DND-41 (cell line): ENCODE measurements at regions not wholly inside any gene's neighbourhood (a gene's known extent, or its start where the extent isn't known, plus 50 kb on each side); places are given as distances from the start of the nearest gene placed in this dataset.
A peak's percentile ranks its signal among the peaks of the same experiment; 100 is the strongest.
"Not testable (repeated sequence)": the region's sequence is repeated elsewhere in the genome, so short reads cannot be mapped to it uniquely, and the experiment has no call there.

ENCODE experiments used
- ATAC-seq: fragments of 200-7000 bp; cut with Tn5 transposase; 3 replicates; pipeline ENCODE4 v1.9.1; 2021; ENCODE audit warnings: low read depth; ENCODE audit not compliant: insufficient read depth
- DNase-seq: peaks from one replicate; pipeline ENCODE4 v3.0.0-alpha.2; 2020
- H2AFZ ChIP-seq: 2 replicates; pipeline ENCODE4 v1.6.0; 2012; ENCODE audit warnings: low read depth, low read length
- H3K27ac ChIP-seq: 2 replicates; pipeline ENCODE4 v1.5.1; 2012; ENCODE audit warnings: low read length, inconsistent platforms
- H3K27me3 ChIP-seq: fragments of 200-600 bp; sonication (generic); 2 replicates; pipeline ENCODE4 v1.6.0; 2012; ENCODE audit warnings: low read length, mild to moderate bottlenecking, inconsistent platforms; ENCODE audit not compliant: insufficient read depth, poor library complexity
- H3K36me3 ChIP-seq: 2 replicates; pipeline ENCODE4 v1.5.1; 2012; ENCODE audit warnings: low read length, inconsistent platforms; ENCODE audit not compliant: insufficient read depth
- H3K4me1 ChIP-seq: 2 replicates; pipeline ENCODE4 v1.5.1; 2012; ENCODE audit warnings: mild to moderate bottlenecking, low read length; ENCODE audit not compliant: insufficient read depth
- H3K4me2 ChIP-seq: 2 replicates; pipeline ENCODE4 v1.6.0; 2012; ENCODE audit warnings: mild to moderate bottlenecking, moderate library complexity, low read length, inconsistent platforms; ENCODE audit not compliant: insufficient read depth
- H3K4me3 ChIP-seq, 2 experiments: fragments of 200-600 bp in 1 of 2; shearing (Covaris generic) in 1 of 2; 2 replicates each; pipeline ENCODE4 v1.5.1; 2012 to 2016; ENCODE audit warnings: inconsistent platforms in 2 of 2, low read length in 2 of 2, mild to moderate bottlenecking in 2 of 2, low read depth in 1 of 2, moderate library complexity in 1 of 2
- H3K79me2 ChIP-seq: 2 replicates; pipeline ENCODE4 v1.6.0; 2012; ENCODE audit warnings: low read length, inconsistent platforms; ENCODE audit not compliant: insufficient read depth
- H3K9ac ChIP-seq: 2 replicates; pipeline ENCODE4 v1.6.0; 2012; ENCODE audit warnings: low read depth, mild to moderate bottlenecking, inconsistent platforms, low read length, moderate library complexity
- H3K9me3 ChIP-seq: 2 replicates; pipeline ENCODE4 v1.5.1; 2012; ENCODE audit warnings: low read length, moderate library complexity, mild to moderate bottlenecking, inconsistent platforms; ENCODE audit not compliant: insufficient read depth, severe bottlenecking
- H4K20me1 ChIP-seq: 2 replicates; pipeline ENCODE4 v1.6.0; 2012; ENCODE audit warnings: low read length; ENCODE audit not compliant: insufficient read depth

- H3K79me2 ChIP-seq, H4K20me1 ChIP-seq, ATAC-seq, H3K36me3 ChIP-seq, H2AFZ ChIP-seq, H3K27me3 ChIP-seq, H3K9me3 ChIP-seq, H3K4me2 ChIP-seq, H3K4me3 ChIP-seq, H3K4me1 ChIP-seq, H3K9ac ChIP-seq, H3K27ac ChIP-seq, DNase-seq: not testable (repeated sequence)
Observed at GRCh38 chr2:89969190-89969589, 1277.7 kb downstream of the RPIA start.

DNA sequence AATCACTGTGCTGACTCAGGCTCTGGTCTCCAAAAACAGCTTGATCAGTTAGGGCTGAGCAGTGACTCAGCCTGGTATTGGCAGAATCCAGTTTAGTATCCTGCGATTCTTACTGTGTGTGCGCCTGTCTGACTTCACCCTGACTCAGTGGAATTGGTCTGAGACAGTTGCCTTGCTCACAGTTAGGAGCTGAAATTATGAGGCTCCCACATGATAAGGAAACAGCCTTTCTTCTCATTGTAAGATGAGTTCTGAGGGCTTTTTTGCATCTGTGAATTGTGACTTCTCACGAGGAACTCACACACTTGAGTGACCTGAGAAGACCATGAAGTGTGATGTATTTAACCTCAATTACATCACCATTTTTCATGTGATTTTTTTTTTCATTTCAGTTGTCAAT lies 1282.4 kb downstream of the RPIA start:
- not testable (repeated sequence) for H3K27me3 ChIP-seq, H3K4me2 ChIP-seq, H3K4me1 ChIP-seq, H3K27ac ChIP-seq, H2AFZ ChIP-seq, H4K20me1 ChIP-seq, H3K9me3 ChIP-seq, H3K4me3 ChIP-seq, H3K79me2 ChIP-seq, ATAC-seq, DNase-seq, H3K9ac ChIP-seq, H3K36me3 ChIP-seq

DNA sequence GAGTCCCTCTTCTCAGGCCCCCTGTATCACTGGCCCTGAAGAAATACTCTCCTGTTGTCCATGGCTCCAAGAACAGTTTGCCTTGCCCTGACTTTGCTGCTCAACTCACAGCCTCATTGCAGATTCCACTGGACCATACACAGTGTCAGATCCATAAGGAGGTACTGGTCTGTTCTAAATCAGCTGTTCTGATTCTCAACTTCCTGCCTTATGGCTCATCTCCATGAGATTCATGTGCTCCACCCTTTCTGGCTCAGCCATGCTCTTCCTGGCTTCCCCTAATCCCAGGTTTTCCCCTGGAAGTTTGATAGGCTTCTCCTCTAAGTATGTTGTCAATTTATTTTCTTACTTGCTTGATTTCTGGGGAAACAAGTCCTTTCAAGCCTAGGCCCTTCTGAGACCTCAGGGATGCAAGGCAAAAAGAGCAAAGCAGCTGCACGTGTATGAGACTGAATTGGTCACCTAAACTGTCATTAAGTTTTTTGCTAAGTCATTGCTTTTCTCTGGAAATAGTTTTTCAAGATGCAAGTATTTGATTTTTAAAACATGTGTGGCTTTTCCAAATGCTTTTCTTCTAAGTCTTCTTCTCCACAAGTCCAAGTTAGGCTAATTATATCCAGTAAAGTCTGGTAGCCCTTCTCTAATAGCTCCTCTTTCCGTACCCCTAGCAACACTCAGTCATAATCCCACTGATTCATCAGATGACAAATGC lies 1288.5 kb downstream of the RPIA start:
- H3K36me3 ChIP-seq, H3K4me3 ChIP-seq, H3K4me2 ChIP-seq, H2AFZ ChIP-seq, DNase-seq, H3K9me3 ChIP-seq, ATAC-seq, H3K27ac ChIP-seq, H3K4me1 ChIP-seq, H3K9ac ChIP-seq, H3K27me3 ChIP-seq, H4K20me1 ChIP-seq, H3K79me2 ChIP-seq: not testable (repeated sequence)

DNA sequence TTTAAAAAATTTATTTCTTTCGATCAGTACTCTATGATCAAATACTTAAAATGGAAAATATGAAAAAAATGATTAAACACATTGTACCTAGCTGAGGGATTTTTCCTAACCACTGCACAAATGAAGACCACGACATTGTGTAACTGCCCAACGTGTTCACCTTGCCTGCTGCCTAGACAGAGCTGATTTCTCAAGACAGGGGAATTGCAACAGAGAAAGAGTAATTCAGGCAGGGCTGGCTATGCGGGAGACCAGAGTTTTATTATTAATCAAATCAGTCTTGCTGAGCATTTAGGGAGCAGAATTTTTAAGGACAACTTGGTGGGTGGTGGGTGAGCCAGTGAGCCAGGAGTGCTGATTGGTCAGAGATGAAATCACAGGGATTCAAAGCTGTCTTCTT lies 1290.8 kb downstream of the RPIA start:
- not testable (repeated sequence) for H3K4me1 ChIP-seq, H3K27ac ChIP-seq, H3K79me2 ChIP-seq, H3K4me3 ChIP-seq, H3K4me2 ChIP-seq, H3K9me3 ChIP-seq, H3K36me3 ChIP-seq, H2AFZ ChIP-seq, DNase-seq, ATAC-seq, H4K20me1 ChIP-seq, H3K27me3 ChIP-seq, H3K9ac ChIP-seq

GRCh38 chr2:89985650-89986049 lies 1294.2 kb downstream of the RPIA start:
- H4K20me1 ChIP-seq, H3K9ac ChIP-seq, H3K4me3 ChIP-seq, ATAC-seq, H3K4me2 ChIP-seq, DNase-seq, H3K27me3 ChIP-seq, H3K9me3 ChIP-seq, H3K79me2 ChIP-seq, H3K4me1 ChIP-seq, H2AFZ ChIP-seq, H3K36me3 ChIP-seq, H3K27ac ChIP-seq: not testable (repeated sequence)

GRCh38 chr2:89986532-89986931 lies 1295.1 kb downstream of the RPIA start:
- H3K4me2 ChIP-seq, H3K36me3 ChIP-seq, DNase-seq, H3K27me3 ChIP-seq, H3K4me3 ChIP-seq, H3K9ac ChIP-seq, H3K4me1 ChIP-seq, H3K9me3 ChIP-seq, H2AFZ ChIP-seq, H4K20me1 ChIP-seq, H3K79me2 ChIP-seq, H3K27ac ChIP-seq: not testable (repeated sequence)
- 0 out of 3 replicates have a peak, but pooled peaks have one; percentile 40 for ATAC-seq

DNA sequence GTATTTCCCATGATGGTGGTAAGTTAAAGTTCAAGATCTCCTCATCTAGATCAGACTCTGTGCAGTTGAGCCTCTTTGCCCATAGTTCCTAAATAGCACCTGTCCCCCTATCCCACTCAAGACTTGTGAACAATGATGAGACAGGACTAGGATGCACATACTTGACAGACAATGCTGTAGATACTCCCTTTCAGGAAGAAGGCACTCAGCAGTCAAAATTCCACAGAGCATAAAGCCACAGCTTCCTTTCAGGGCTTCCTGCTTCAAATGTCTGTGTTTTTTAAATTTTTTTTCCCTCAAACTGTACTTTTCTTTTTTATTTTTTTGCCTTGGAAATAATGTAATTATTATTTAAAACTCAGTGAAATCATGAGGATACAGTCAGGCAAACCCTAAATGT lies 1305.3 kb downstream of the RPIA start:
- H3K4me2 ChIP-seq, H3K9me3 ChIP-seq, H4K20me1 ChIP-seq, H3K79me2 ChIP-seq, H3K9ac ChIP-seq, DNase-seq, H2AFZ ChIP-seq, H3K27me3 ChIP-seq, H3K4me3 ChIP-seq, H3K36me3 ChIP-seq, H3K27ac ChIP-seq: not testable (repeated sequence)
- ATAC-seq, result peak; percentile 87
- H3K4me1 ChIP-seq, result peaks cover 39% of the 10 kb centered on the region

GRCh38 chr2:90004553-90004952 lies 1313.1 kb downstream of the RPIA start:
- H3K36me3 ChIP-seq, H3K27me3 ChIP-seq, DNase-seq, H3K9ac ChIP-seq, H3K4me2 ChIP-seq, H4K20me1 ChIP-seq, H3K79me2 ChIP-seq, H3K4me3 ChIP-seq, ATAC-seq, H3K4me1 ChIP-seq, H3K9me3 ChIP-seq, H3K27ac ChIP-seq, H2AFZ ChIP-seq: not testable (repeated sequence)
